Fibroblast of pulmonary artery (primary cell): ENCODE measurements at regions not wholly inside any gene's neighbourhood (a gene's known extent, or its start where the extent isn't known, plus 50 kb on each side); places are given as distances from the start of the nearest gene placed in this dataset.
"Not testable (repeated sequence)": the region's sequence is repeated elsewhere in the genome, so short reads cannot be mapped to it uniquely, and the experiment has no call there.

Experiments
- DNase-seq: peaks from one replicate; pipeline ENCODE4 v3.0.0-alpha.2; 2010; ENCODE audit warnings: low read depth
- H3K4me3 ChIP-seq: replicated peaks from 2 replicates; pipeline ENCODE4 v1.5.1; 2011; ENCODE audit warnings: low read depth, mild to moderate bottlenecking, control low read depth, low read length, moderate library complexity
- CTCF ChIP-seq: IDR thresholded peaks from 2 replicates; pipeline ENCODE4 v1.5.1; 2011; ENCODE audit warnings: mild to moderate bottlenecking, control low read depth, low read length, inconsistent platforms; ENCODE audit errors: missing control alignments

GRCh38 chrX:30008031-30008430, 207.3 kb upstream of the MAGEB2 start:
- no peak for DNase-seq
- no peak for TF ChIP-seq CTCF
- H3K4me3 ChIP-seq: no peak overlapping the region

GRCh38 chrX:30010471-30010870, 204.9 kb upstream of the MAGEB2 start:
- TF ChIP-seq CTCF: no peak
- no peak for DNase-seq
- no peak overlapping the region for H3K4me3 ChIP-seq

GRCh38 chrX:30015440-30015839, 199.9 kb upstream of the MAGEB2 start:
- no peak for TF ChIP-seq CTCF
- no peak for DNase-seq
- H3K4me3 ChIP-seq: no peak overlapping the region

GRCh38 chrX:30027636-30028035, 187.7 kb upstream of the MAGEB2 start:
- no peak for TF ChIP-seq CTCF
- DNase-seq: no peak
- H3K4me3 ChIP-seq: no peak overlapping the region

- not testable (repeated sequence) for H3K4me3 ChIP-seq, DNase-seq
These were observed 179.0 kb upstream of the MAGEB2 start for GRCh38 chrX:30036406-30036805.

- DNase-seq: peak; percentile 38
- no peak for TF ChIP-seq CTCF
- H3K4me3 ChIP-seq: no peak overlapping the region
These were observed 175.6 kb upstream of the MAGEB2 start for GRCh38 chrX:30039768-30040167.

- peak; percentile 55 for TF ChIP-seq CTCF
- no peak overlapping the region for H3K4me3 ChIP-seq
- DNase-seq: peak; percentile 31
These were observed 154.6 kb upstream of the MAGEB2 start for GRCh38 chrX:30060718-30061117.

- no peak for TF ChIP-seq CTCF
- no peak overlapping the region for H3K4me3 ChIP-seq
- peak; percentile 42 for DNase-seq
These were observed 150.1 kb upstream of the MAGEB2 start for GRCh38 chrX:30065226-30065625.
